DMS53 (cell line): ENCODE measurements at regions not wholly inside any gene's neighbourhood (a gene's known extent, or its start where the extent isn't known, plus 50 kb on each side); places are given as distances from the start of the nearest gene placed in this dataset.
A peak's percentile ranks its signal among the peaks of the same experiment; 100 is the strongest.
"Not testable (repeated sequence)": the region's sequence is repeated elsewhere in the genome, so short reads cannot be mapped to it uniquely, and the experiment has no call there.

Experiments used
- DNase-seq: peaks from one replicate; lab custom pipeline; 2025; lab: John Stamatoyannopoulos, UW

- DNase-seq: peak; percentile 52
Measured at GRCh38 chr4:23958749-23959148, 68.9 kb upstream of the PPARGC1A start.

GRCh38 chr4:23957465-23957864 is 67.6 kb upstream of the PPARGC1A start:
- peak; percentile 13 for DNase-seq

GRCh38 chr4:23956601-23957364 is 66.9 kb upstream of the PPARGC1A start:
- peak; percentile 41 for DNase-seq

GRCh38 chr4:23952258-23952657 is 62.4 kb upstream of the PPARGC1A start:
- DNase-seq: peak; percentile 76

- DNase-seq: no peak
Measured at GRCh38 chr4:23947826-23948225, 58.0 kb upstream of the PPARGC1A start.

GRCh38 chr4:23946299-23946698 is 56.5 kb upstream of the PPARGC1A start:
- peak; percentile 26 for DNase-seq

- DNase-seq: peak; percentile 95
Measured at GRCh38 chr4:23945451-23946017, 55.7 kb upstream of the PPARGC1A start.

GRCh38 chr4:23944556-23944955 is 54.7 kb upstream of the PPARGC1A start:
- DNase-seq: not testable (repeated sequence)

- no peak for DNase-seq
Measured at GRCh38 chr4:23943478-23943877, 53.6 kb upstream of the PPARGC1A start.

- no peak for DNase-seq
Measured at GRCh38 chr4:23942471-23942870, 52.6 kb upstream of the PPARGC1A start.
